HUES48 (cell line): ENCODE measurements at regions not wholly inside any gene's neighbourhood (a gene's known extent, or its start where the extent isn't known, plus 50 kb on each side); places are given as distances from the start of the nearest gene placed in this dataset.
A peak's percentile ranks its signal among the peaks of the same experiment; 100 is the strongest.
"Not testable (repeated sequence)": the region's sequence is repeated elsewhere in the genome, so short reads cannot be mapped to it uniquely, and the experiment has no call there.

Experiments
- H3K27ac ChIP-seq: one replicate; pipeline ENCODE4 v1.7.0; 2013; ENCODE audit warnings: low read depth, low read length, inconsistent platforms
- H3K27me3 ChIP-seq: 2 replicates; pipeline ENCODE4 v1.6.1; 2013; ENCODE audit warnings: mild to moderate bottlenecking, low read length; ENCODE audit not compliant: control insufficient read depth, insufficient read depth
- H3K36me3 ChIP-seq: 2 replicates; pipeline ENCODE4 v1.6.1; 2013; ENCODE audit warnings: low read length; ENCODE audit not compliant: control insufficient read depth, insufficient read depth
- H3K4me1 ChIP-seq: 2 replicates; pipeline ENCODE4 v1.6.1; 2013; ENCODE audit warnings: mild to moderate bottlenecking, low read length; ENCODE audit not compliant: control insufficient read depth, insufficient read depth
- H3K4me3 ChIP-seq: 2 replicates; pipeline ENCODE4 v1.5.1; 2013; ENCODE audit warnings: mild to moderate bottlenecking, low read depth, low read length
- H3K9ac ChIP-seq: 2 replicates; pipeline ENCODE4 v1.6.1; 2013; ENCODE audit warnings: mild to moderate bottlenecking, low read depth, low read length, moderate library complexity
- H3K9me3 ChIP-seq: 2 replicates; pipeline ENCODE4 v1.6.1; 2013; ENCODE audit warnings: low read length; ENCODE audit not compliant: control insufficient read depth, insufficient read depth

GRCh38 chr7:131945313-131945911 lies 389.0 kb upstream of the PODXL start:
- 0 out of 2 replicates have a peak overlapping the region, but pooled peaks have one; percentile 14 for H3K4me3 ChIP-seq
- H3K9me3 ChIP-seq = no peaks in the 10 kb centered on the region
- H3K9ac ChIP-seq = no peak overlapping the region
- H3K27ac ChIP-seq = no peak overlapping the region
- no peaks in the 10 kb centered on the region for H3K36me3 ChIP-seq
- H3K27me3 ChIP-seq = peaks cover 31% of the 10 kb centered on the region
- no peaks in the 10 kb centered on the region for H3K4me1 ChIP-seq

- Histone ChIP-seq H3K27me3 (peaks cover 31% of the 10 kb centered on the region), H3K4me3 (no peak overlapping the region), H3K9me3 (no peaks in the 10 kb centered on the region), H3K9ac (no peak overlapping the region), H3K4me1 (no peaks in the 10 kb centered on the region), H3K36me3 (no peaks in the 10 kb centered on the region), H3K27ac (no peak overlapping the region)
Measured at GRCh38 chr7:131944556-131945069, 388.2 kb upstream of the PODXL start.

GRCh38 chr7:131943646-131944045 lies 387.2 kb upstream of the PODXL start:
- Histone ChIP-seq H3K27me3 (peaks cover 31% of the 10 kb centered on the region), H3K4me3 (no peak overlapping the region), H3K36me3 (no peaks in the 10 kb centered on the region), H3K4me1 (no peaks in the 10 kb centered on the region), H3K9me3 (no peaks in the 10 kb centered on the region), H3K27ac (no peak overlapping the region), H3K9ac (no peak overlapping the region)

GRCh38 chr7:131943211-131943610 lies 386.8 kb upstream of the PODXL start:
- no peak overlapping the region for H3K9ac ChIP-seq
- H3K9me3 ChIP-seq = no peaks in the 10 kb centered on the region
- H3K27me3 ChIP-seq = peaks cover 31% of the 10 kb centered on the region
- H3K36me3 ChIP-seq = no peaks in the 10 kb centered on the region
- H3K27ac ChIP-seq = no peak overlapping the region
- H3K4me3 ChIP-seq = no peak overlapping the region
- no peaks in the 10 kb centered on the region for H3K4me1 ChIP-seq

- Histone ChIP-seq H3K9ac (no peak overlapping the region), H3K4me3 (no peak overlapping the region), H3K36me3 (no peaks in the 10 kb centered on the region), H3K9me3 (no peaks in the 10 kb centered on the region), H3K27ac (no peak overlapping the region), H3K4me1 (no peaks in the 10 kb centered on the region), H3K27me3 (peaks cover 31% of the 10 kb centered on the region)
Measured at GRCh38 chr7:131942287-131943150, 386.1 kb upstream of the PODXL start.

- Histone ChIP-seq H3K9me3 (no peaks in the 10 kb centered on the region), H3K36me3 (no peaks in the 10 kb centered on the region), H3K4me1 (no peaks in the 10 kb centered on the region), H3K9ac (no peak overlapping the region), H3K27me3 (peaks cover 27% of the 10 kb centered on the region), H3K27ac (no peak overlapping the region), H3K4me3 (no peak overlapping the region)
Measured at GRCh38 chr7:131941291-131941690, 384.9 kb upstream of the PODXL start.

- H3K27me3 ChIP-seq = peaks cover 21% of the 10 kb centered on the region
- no peak overlapping the region for H3K27ac ChIP-seq
- H3K9me3 ChIP-seq = no peaks in the 10 kb centered on the region
- no peaks in the 10 kb centered on the region for H3K36me3 ChIP-seq
- H3K4me3 ChIP-seq = no peak overlapping the region
- H3K9ac ChIP-seq = no peak overlapping the region
- H3K4me1 ChIP-seq = no peaks in the 10 kb centered on the region
Measured at GRCh38 chr7:131940621-131941165, 384.3 kb upstream of the PODXL start.

- not testable (repeated sequence) for H3K27ac ChIP-seq, H3K4me3 ChIP-seq, H3K9me3 ChIP-seq, H3K27me3 ChIP-seq, H3K36me3 ChIP-seq, H3K9ac ChIP-seq, H3K4me1 ChIP-seq
Measured at GRCh38 chr7:131938788-131939187, 382.4 kb upstream of the PODXL start.

GRCh38 chr7:131937868-131938267 lies 381.4 kb upstream of the PODXL start:
- no peak overlapping the region for H3K27ac ChIP-seq
- H3K27me3 ChIP-seq = no peaks in the 10 kb centered on the region
- H3K36me3 ChIP-seq = no peaks in the 10 kb centered on the region
- H3K4me1 ChIP-seq = no peaks in the 10 kb centered on the region
- H3K9me3 ChIP-seq = no peaks in the 10 kb centered on the region
- no peak overlapping the region for H3K4me3 ChIP-seq
- no peak overlapping the region for H3K9ac ChIP-seq

GRCh38 chr7:131935180-131935579 lies 378.8 kb upstream of the PODXL start:
- Histone ChIP-seq H3K9me3 (no peaks in the 10 kb centered on the region), H3K27me3 (no peaks in the 10 kb centered on the region), H3K27ac (no peak overlapping the region), H3K4me1 (no peaks in the 10 kb centered on the region), H3K9ac (no peak overlapping the region), H3K36me3 (no peaks in the 10 kb centered on the region), H3K4me3 (no peak overlapping the region)

GRCh38 chr7:131934452-131934851 lies 378.0 kb upstream of the PODXL start:
- Histone ChIP-seq H3K4me1 (no peaks in the 10 kb centered on the region), H3K36me3 (no peaks in the 10 kb centered on the region), H3K9ac (no peak overlapping the region), H3K27me3 (no peaks in the 10 kb centered on the region), H3K9me3 (no peaks in the 10 kb centered on the region), H3K4me3 (no peak overlapping the region), H3K27ac (no peak overlapping the region)
